ENCODE measurements at regions not wholly inside any gene's neighbourhood (a gene's known extent, or its start where the extent isn't known, plus 50 kb on each side); places are given as distances from the start of the nearest gene placed in this dataset.

- no CpG with 5 or more reads among the region's 3 CpGs for WGBS, 2 experiments (ENCODE audit: extremely low coverage in 2 of 2, insufficient read length in 1 of 2)
- H3K4ac ChIP-seq (ENCODE audit: low read depth, low read length): no peak overlapping the region
- no peak overlapping the region for H2AFZ ChIP-seq (replicated peaks; ENCODE audit: low read length, poor library complexity)
- H2BK15ac ChIP-seq (ENCODE audit: low read depth, low read length): no peak overlapping the region
- in situ Hi-C loops (cut with MboI; ENCODE audit: low sequenced_read_pairs) (no loop called here), dilution Hi-C loops (cut with HindIII; ENCODE audit: low sequenced_read_pairs, unreplicated experiment) (no loop called here), intact Hi-C loops (cut with micrococcal nuclease) (no loop called here)
- no peak overlapping the region for H3K23ac ChIP-seq (ENCODE audit: low read depth, low read length)
- H3K4me2 ChIP-seq (ENCODE audit: low read depth, low read length): no peak overlapping the region
- no TSS peak for BruUV-seq (replicated peaks)
- TF ChIP-seq CHD1 (IDR thresholded peaks at IDR 0.05; ENCODE audit: low read depth, low read length) (no peak), MXI1 (IDR thresholded peaks at IDR 0.05; ENCODE audit: borderline replicate concordance, low read depth, low read length) (no peak), RCOR1 (IDR thresholded peaks at IDR 0.05; ENCODE audit: insufficient replicate concordance, low read length) (no peak), CEBPB (IDR thresholded peaks at IDR 0.05; ENCODE audit: low read depth, low read length) (no peak), BHLHE40 (IDR thresholded peaks at IDR 0.05; ENCODE audit: low read depth, low read length) (no peak), MAZ (IDR thresholded peaks at IDR 0.05; ENCODE audit: borderline replicate concordance, low read depth, low read length) (no peak), ELK1 (IDR thresholded peaks at IDR 0.05; ENCODE audit: borderline replicate concordance, low read depth, low read length) (no peak), MAFK (IDR thresholded peaks at IDR 0.05; ENCODE audit: low read depth, low read length) (no peak), POLR2A (IDR thresholded peaks at IDR 0.05; ENCODE audit: low read depth, low read length) (no peak), USF2 (IDR thresholded peaks at IDR 0.05; ENCODE audit: low read depth, low read length) (no peak), RAD21 (IDR thresholded peaks at IDR 0.05; ENCODE audit: low read length) (no peak), SMC3 (IDR thresholded peaks at IDR 0.05; ENCODE audit: low read depth, low read length) (no peak), RFX5 (IDR thresholded peaks at IDR 0.05; ENCODE audit: low read depth, low read length) (no peak)
- no peak for DNase-seq
- no peak overlapping the region for H4K8ac ChIP-seq (ENCODE audit: low read depth in 2 of 2, low read length in 2 of 2)
- ChIA-PET POLR2A (ENCODE audit: unreplicated experiment) (no interaction called here), CTCF (no interaction called here)
- no peak overlapping the region for H2AK9ac ChIP-seq (replicated peaks; ENCODE audit: low read depth, low read length, poor library complexity)
- no peak overlapping the region for H2BK120ac ChIP-seq (ENCODE audit: low read depth, low read length)
- H3K56ac ChIP-seq (ENCODE audit: extremely low read depth, insufficient read depth, low read length): no peak overlapping the region
- H2AK5ac ChIP-seq (ENCODE audit: low read depth, low read length): no peak overlapping the region
- H4K20me1 ChIP-seq (ENCODE audit: insufficient read depth, low read length): no peaks in the 10 kb centered on the region
- no peaks in the 10 kb centered on the region for H3K4me1 ChIP-seq (ENCODE audit: control insufficient read depth, insufficient read depth, low read length)
- H3K9me1 ChIP-seq (ENCODE audit: insufficient read depth, low read length): no peaks in the 10 kb centered on the region
- no peak overlapping the region for H4K5ac ChIP-seq (ENCODE audit: low read depth, low read length)
- no peak overlapping the region for H3K9ac ChIP-seq (ENCODE audit: low read depth, low read length)
- H3K9me3 ChIP-seq (ENCODE audit: control insufficient read depth, insufficient read depth, low read length): no peaks in the 10 kb centered on the region
- no peak overlapping the region for H3K4me3 ChIP-seq (ENCODE audit: insufficient read depth, low read depth, low read length)
- H3K27me3 ChIP-seq (ENCODE audit: control insufficient read depth, insufficient read depth, low read length): no peaks in the 10 kb centered on the region
- H2BK5ac ChIP-seq (ENCODE audit: low read depth, low read length, poor library complexity, severe bottlenecking): no peak overlapping the region
- ATAC-seq (ENCODE audit: low read depth): no peak
- H3K14ac ChIP-seq (replicated peaks; ENCODE audit: low read depth, low read length): no peak overlapping the region
- no peak overlapping the region for H2BK20ac ChIP-seq (ENCODE audit: low read depth, low read length)
- H3K18ac ChIP-seq (ENCODE audit: low read depth, low read length): no peak overlapping the region
- no peak overlapping the region for H4K91ac ChIP-seq (ENCODE audit: insufficient read depth, low read depth, low read length)
- no peaks in the 10 kb centered on the region for H3K79me1 ChIP-seq (ENCODE audit: low read depth in 1 of 2, low read length in 2 of 2)
- H3K27ac ChIP-seq (ENCODE audit: insufficient read depth, low read length): no peak overlapping the region
- no peaks in the 10 kb centered on the region for H3K36me3 ChIP-seq (ENCODE audit: control insufficient read depth, insufficient read depth, low read length)
Observed at GRCh38 chr7:136441835-136442234, 426.6 kb upstream of the CHRM2 start.
